Smooth muscle cell (in vitro differentiated cells): ENCODE measurements at regions not wholly inside any gene's neighbourhood (a gene's known extent, or its start where the extent isn't known, plus 50 kb on each side); places are given as distances from the start of the nearest gene placed in this dataset.

Source experiments
- DNase-seq: peaks from one replicate; lab custom pipeline; 2025; ENCODE audit not compliant: unreplicated experiment; lab: John Stamatoyannopoulos, UW
- H2AFZ ChIP-seq: fragments of 200-600 bp; sonication (generic); 2 replicates; pipeline ENCODE4 v1.6.0; 2016; ENCODE audit warnings: antibody characterized with exemption, low read depth, mild to moderate bottlenecking
- H3F3A ChIP-seq: fragments of 200-600 bp; sonication (generic); 2 replicates; pipeline ENCODE4 v1.6.0; 2017; ENCODE audit warnings: antibody characterized with exemption, low read depth
- H3K27ac ChIP-seq: fragments of 200-600 bp; sonication (generic); 2 replicates; pipeline ENCODE4 v1.5.1; 2016; ENCODE audit warnings: low read depth, mild to moderate bottlenecking
- H3K27me3 ChIP-seq: fragments of 200-600 bp; sonication (generic); 2 replicates; pipeline ENCODE4 v1.6.1; 2016; ENCODE audit warnings: low read depth, mild to moderate bottlenecking
- H3K36me3 ChIP-seq: fragments of 200-600 bp; sonication (generic); 2 replicates; pipeline ENCODE4 v1.5.1; 2016; ENCODE audit warnings: low read depth
- H3K4me1 ChIP-seq: fragments of 200-600 bp; sonication (generic); 2 replicates; pipeline ENCODE4 v1.5.1; 2016; ENCODE audit warnings: low read depth
- H3K4me2 ChIP-seq: fragments of 200-600 bp; sonication (generic); 2 replicates; pipeline ENCODE4 v1.6.0; 2016; ENCODE audit warnings: mild to moderate bottlenecking
- H3K4me3 ChIP-seq: fragments of 200-600 bp; sonication (generic); 2 replicates; pipeline ENCODE4 v1.5.1; 2016; ENCODE audit warnings: mild to moderate bottlenecking
- H3K79me2 ChIP-seq: fragments of 200-600 bp; sonication (generic); 2 replicates; pipeline ENCODE4 v1.6.0; 2016; ENCODE audit warnings: low read depth, mild to moderate bottlenecking
- H3K9ac ChIP-seq: fragments of 200-600 bp; sonication (generic); 2 replicates; pipeline ENCODE4 v1.6.0; 2016; ENCODE audit warnings: low read depth
- H3K9me3 ChIP-seq: fragments of 200-600 bp; sonication (generic); replicated peaks from 2 replicates; pipeline ENCODE4 v1.5.1; 2016; ENCODE audit warnings: low read depth
- H4K20me1 ChIP-seq: fragments of 200-600 bp; sonication (generic); 2 replicates; pipeline ENCODE4 v1.6.0; 2016; ENCODE audit warnings: low read depth
- WGBS: methylation state at CpG from one replicate; pipeline ENCODE4 v1.1.7; 2016; ENCODE audit warnings: low lambda C conversion rate; 5-methylcytosine and 5-hydroxymethylcytosine counted together
- TF ChIP-seq, protein P1 (sequence below): fragments of 200-600 bp; sonication (generic); IDR thresholded peaks from 2 replicates; pipeline ENCODE4 v1.5.1; 2017; ENCODE audit warnings: borderline replicate concordance, mild to moderate bottlenecking, antibody characterized with exemption; ENCODE audit not compliant: insufficient read depth, poor library complexity, severe bottlenecking

DNA sequence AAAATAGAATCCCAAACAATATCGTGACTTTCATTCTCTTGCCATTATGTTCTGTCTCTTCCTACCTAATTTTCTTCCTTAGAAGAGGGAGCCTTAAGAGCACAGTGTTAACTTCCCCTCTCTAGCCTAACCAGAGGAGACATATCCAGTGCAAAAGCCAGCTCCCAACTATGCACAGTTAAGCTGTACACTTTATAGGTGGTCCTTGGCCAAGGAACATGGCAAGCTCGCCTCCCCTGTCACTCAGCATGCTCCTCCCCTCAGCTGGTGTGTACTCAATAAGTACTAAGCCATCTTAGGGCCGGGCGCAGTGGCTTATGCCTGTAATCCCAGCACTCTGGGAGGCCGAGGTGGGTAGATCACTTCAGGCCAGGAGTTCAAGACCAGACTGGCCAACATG is 255.1 kb upstream of the TMPO start:
- no peaks in the 10 kb centered on the region for H4K20me1 ChIP-seq
- H3K79me2 ChIP-seq = no peaks in the 10 kb centered on the region
- no peak overlapping the region for H3K4me2 ChIP-seq
- 87% methylated on average over 5 of the region's 5 CpGs for WGBS
- no peaks in the 10 kb centered on the region for H3K36me3 ChIP-seq
- no peaks in the 10 kb centered on the region for H3F3A ChIP-seq
- no peaks in the 10 kb centered on the region for H3K9me3 ChIP-seq
- H3K4me1 ChIP-seq = no peaks in the 10 kb centered on the region
- no peak overlapping the region for H3K27ac ChIP-seq
- no peak overlapping the region for H3K4me3 ChIP-seq
- TF ChIP-seq, protein P1, sequence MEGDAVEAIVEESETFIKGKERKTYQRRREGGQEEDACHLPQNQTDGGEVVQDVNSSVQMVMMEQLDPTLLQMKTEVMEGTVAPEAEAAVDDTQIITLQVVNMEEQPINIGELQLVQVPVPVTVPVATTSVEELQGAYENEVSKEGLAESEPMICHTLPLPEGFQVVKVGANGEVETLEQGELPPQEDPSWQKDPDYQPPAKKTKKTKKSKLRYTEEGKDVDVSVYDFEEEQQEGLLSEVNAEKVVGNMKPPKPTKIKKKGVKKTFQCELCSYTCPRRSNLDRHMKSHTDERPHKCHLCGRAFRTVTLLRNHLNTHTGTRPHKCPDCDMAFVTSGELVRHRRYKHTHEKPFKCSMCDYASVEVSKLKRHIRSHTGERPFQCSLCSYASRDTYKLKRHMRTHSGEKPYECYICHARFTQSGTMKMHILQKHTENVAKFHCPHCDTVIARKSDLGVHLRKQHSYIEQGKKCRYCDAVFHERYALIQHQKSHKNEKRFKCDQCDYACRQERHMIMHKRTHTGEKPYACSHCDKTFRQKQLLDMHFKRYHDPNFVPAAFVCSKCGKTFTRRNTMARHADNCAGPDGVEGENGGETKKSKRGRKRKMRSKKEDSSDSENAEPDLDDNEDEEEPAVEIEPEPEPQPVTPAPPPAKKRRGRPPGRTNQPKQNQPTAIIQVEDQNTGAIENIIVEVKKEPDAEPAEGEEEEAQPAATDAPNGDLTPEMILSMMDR = no peak
- no peak for DNase-seq
- no peak overlapping the region for H2AFZ ChIP-seq
- H3K9ac ChIP-seq = no peak overlapping the region
- H3K27me3 ChIP-seq = no peaks in the 10 kb centered on the region

DNA sequence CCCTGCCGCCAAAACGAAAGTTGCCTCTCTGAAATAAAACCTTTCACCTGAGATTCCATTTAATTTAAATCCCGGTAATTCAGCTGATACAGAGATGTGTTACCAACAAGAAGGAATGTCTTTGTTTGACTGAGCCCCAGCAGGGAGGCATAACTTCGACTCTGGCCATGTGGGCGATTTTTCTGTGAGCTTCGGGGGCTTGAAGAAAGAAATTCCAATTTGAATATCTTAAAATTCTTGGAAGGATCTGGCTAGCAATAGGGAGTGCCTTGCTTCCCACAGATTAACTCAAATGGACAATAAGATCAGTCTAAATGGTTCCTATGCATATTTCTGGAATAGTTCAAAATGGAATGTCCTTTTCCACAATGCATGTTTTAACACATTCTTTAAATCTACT is 252.5 kb upstream of the TMPO start:
- 87% methylated on average over 6 of the region's 6 CpGs for WGBS
- no peaks in the 10 kb centered on the region for H3K9me3 ChIP-seq

DNA sequence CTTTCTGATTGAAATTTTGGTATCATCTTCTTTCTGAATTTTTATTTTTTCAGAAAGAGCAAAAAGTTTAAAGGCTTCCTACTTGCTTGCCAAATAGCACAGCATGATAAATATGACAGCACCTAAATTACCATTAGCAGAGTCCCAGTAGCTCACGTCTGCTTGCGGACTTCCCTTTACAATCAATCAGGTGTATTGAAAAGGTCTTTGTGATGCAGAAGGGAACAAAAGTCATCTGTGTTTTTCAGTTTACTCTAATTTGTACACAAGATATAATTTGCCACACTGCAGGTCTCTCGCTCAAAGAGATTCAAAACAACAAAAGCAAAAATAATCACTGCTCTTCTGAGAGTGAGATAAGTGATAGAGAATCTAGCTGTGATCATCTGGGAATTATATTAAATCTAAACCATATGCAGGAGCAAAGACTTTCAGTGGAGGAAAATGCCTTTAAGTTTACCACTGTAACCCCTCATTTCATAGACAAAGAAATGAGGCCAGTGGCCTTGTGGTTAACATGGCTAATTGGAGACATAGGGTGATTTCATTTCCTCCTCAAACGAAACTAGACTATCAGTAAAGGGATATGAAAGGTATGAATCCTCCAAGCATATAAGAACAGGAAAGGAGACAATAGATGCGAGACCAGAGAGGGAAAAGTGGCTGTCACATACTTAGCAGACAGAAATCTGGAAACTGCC is 240.8 kb upstream of the TMPO start:
- Histone ChIP-seq H3K9ac (no peak overlapping the region), H3K4me3 (no peak overlapping the region), H3K9me3 (no peaks in the 10 kb centered on the region), H4K20me1 (no peaks in the 10 kb centered on the region), H3F3A (no peaks in the 10 kb centered on the region), H3K27ac (no peak overlapping the region), H3K27me3 (no peaks in the 10 kb centered on the region), H3K36me3 (no peaks in the 10 kb centered on the region), H3K79me2 (no peaks in the 10 kb centered on the region), H3K4me1 (no peaks in the 10 kb centered on the region), H3K4me2 (no peak overlapping the region), H2AFZ (no peak overlapping the region)
- DNase-seq = no peak
- 77% methylated on average over 5 of the region's 5 CpGs for WGBS
- TF ChIP-seq, protein P1 = no peak

More for the DNA sequence above, 252.5 kb upstream of the TMPO start:
- no peak overlapping the region for H3K4me3 ChIP-seq
- no peak overlapping the region for H3K27ac ChIP-seq
- no peak overlapping the region for H3K4me2 ChIP-seq
- DNase-seq = no peak
- H3K36me3 ChIP-seq = no peaks in the 10 kb centered on the region
- H3K79me2 ChIP-seq = no peaks in the 10 kb centered on the region
- TF ChIP-seq, protein P1 = no peak
- H4K20me1 ChIP-seq = no peaks in the 10 kb centered on the region
- no peaks in the 10 kb centered on the region for H3K27me3 ChIP-seq
- no peaks in the 10 kb centered on the region for H3K4me1 ChIP-seq
- H2AFZ ChIP-seq = no peak overlapping the region
- no peak overlapping the region for H3K9ac ChIP-seq
- H3F3A ChIP-seq = no peaks in the 10 kb centered on the region

DNA sequence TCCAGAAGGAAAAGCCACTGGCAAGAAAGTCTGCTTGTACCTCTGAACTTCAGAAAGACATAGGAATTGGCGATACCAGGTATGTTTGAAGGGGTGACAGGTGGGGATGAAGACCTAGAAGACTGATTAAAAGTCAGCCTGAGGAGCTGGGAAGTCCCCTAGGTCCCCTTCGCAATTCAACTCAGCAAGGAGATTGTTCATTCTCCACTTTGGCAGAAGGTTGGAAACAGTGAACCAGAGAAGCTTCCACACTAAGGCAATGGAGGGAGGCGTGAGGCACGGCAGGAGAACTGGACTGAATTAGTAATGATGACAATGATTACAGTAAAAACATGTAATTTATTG is 240.3 kb upstream of the TMPO start:
- WGBS = 95% methylated on average over 4 of the region's 4 CpGs
- no peaks in the 10 kb centered on the region for H3K9me3 ChIP-seq

More for the DNA sequence above, 240.3 kb upstream of the TMPO start:
- Histone ChIP-seq H3F3A (no peaks in the 10 kb centered on the region), H3K9ac (no peak overlapping the region), H3K79me2 (no peaks in the 10 kb centered on the region), H3K4me2 (no peak overlapping the region), H3K4me3 (no peak overlapping the region), H3K27ac (no peak overlapping the region), H2AFZ (no peak overlapping the region), H4K20me1 (no peaks in the 10 kb centered on the region), H3K36me3 (no peaks in the 10 kb centered on the region), H3K27me3 (no peaks in the 10 kb centered on the region), H3K4me1 (no peaks in the 10 kb centered on the region)
- TF ChIP-seq, protein P1 = no peak
- no peak for DNase-seq
